ENCODE measurements at regions not wholly inside any gene's neighbourhood (a gene's known extent, or its start where the extent isn't known, plus 50 kb on each side); places are given as distances from the start of the nearest gene placed in this dataset.

DNA sequence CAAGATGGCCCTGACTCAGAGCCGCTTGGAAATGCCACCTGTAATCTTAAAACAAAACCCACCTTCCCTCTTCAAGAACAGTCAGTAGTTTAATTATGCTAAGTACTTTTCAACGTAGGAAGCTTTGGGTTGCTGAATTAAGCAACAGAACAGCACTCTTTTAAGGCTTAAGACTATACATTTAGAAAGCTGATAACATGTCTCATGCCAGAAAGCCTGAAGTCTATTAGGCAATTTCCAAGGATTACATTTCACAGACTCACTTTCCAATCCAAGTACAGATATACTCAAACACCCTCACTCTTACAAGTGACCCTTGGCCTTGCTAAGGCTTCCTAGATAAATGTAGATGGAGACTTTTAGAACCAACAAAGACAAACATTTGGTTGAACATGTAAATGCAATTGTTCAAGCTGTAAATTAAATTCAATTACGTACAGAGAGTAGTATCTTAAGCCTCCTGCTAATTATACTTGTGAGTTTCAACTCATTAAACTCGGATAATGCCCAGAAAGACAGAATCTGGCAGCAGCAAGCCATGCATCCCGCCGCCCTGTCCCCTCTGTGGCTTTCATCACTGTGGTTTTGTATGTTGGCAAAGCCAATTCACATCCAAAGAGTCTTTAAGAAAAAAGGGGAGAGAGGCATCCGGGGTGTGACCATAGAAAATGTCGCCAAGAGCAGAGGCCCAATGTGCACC, 283.1 kb upstream of the NRP1 start:
- TF ChIP-seq CTCF (IDR thresholded peaks at IDR 0.05) (no peak), POLR2AphosphoS5 (IDR thresholded peaks at IDR 0.05) (no peak)
